WTC11 (cell line): ENCODE measurements at regions not wholly inside any gene's neighbourhood (a gene's known extent, or its start where the extent isn't known, plus 50 kb on each side); places are given as distances from the start of the nearest gene placed in this dataset.
A peak's percentile ranks its signal among the peaks of the same experiment; 100 is the strongest.

Experiments
- ATAC-seq: fragments of 200-7000 bp; cut with Tn5 transposase; 2 replicates; pipeline ENCODE4 v1.10.0; 2021; ENCODE audit warnings: mild to moderate bottlenecking, moderate library complexity
- CTCF ChIA-PET: fragments of 300-600 bp; sonication (Branson Sonifier 250); formaldehyde crosslinking; loops from one replicate; lab custom pipeline; 2021; ENCODE audit warnings: antibody characterized with exemption; lab: Charles Lee
- POLR2A ChIA-PET: fragments of 350-600 bp; sonication (Branson Sonifier 250); formaldehyde crosslinking; loops from one replicate; lab custom pipeline; 2021; ENCODE audit warnings: antibody characterized with exemption; lab: Charles Lee
- DNase-seq: peaks from one replicate; pipeline ENCODE4 v3.0.0; 2021; ENCODE audit warnings: low spot score
- H3K27ac Mint-ChIP-seq: 2 replicates; pipeline ENCODE4 v1.8.0; 2021; ENCODE audit warnings: mixed read lengths
- H3K27me3 Mint-ChIP-seq: 2 replicates; pipeline ENCODE4 v1.8.0; 2021; ENCODE audit warnings: low read depth, mild to moderate bottlenecking, moderate library complexity, mixed read lengths
- H3K36me3 Mint-ChIP-seq: 2 replicates; pipeline ENCODE4 v1.8.0; 2021; ENCODE audit warnings: mixed read lengths
- H3K4me1 Mint-ChIP-seq: 2 replicates; pipeline ENCODE4 v1.8.0; 2022; ENCODE audit warnings: mixed read lengths
- H3K4me3 Mint-ChIP-seq: 2 replicates; pipeline ENCODE4 v1.8.0; 2021; ENCODE audit warnings: mild to moderate bottlenecking, moderate library complexity, mixed read lengths
- H3K9me3 Mint-ChIP-seq: 2 replicates; pipeline ENCODE4 v1.8.0; 2021; ENCODE audit warnings: mixed read lengths
- FOXJ3 ChIP-seq: sonication (generic); formaldehyde crosslinking; IDR thresholded peaks from 2 replicates; pipeline ENCODE4 v1.9.0; 2021; ENCODE audit warnings: missing genetic modification reagents, mild to moderate bottlenecking, borderline replicate concordance
- FOXK1 ChIP-seq: sonication (generic); formaldehyde crosslinking; IDR thresholded peaks from 2 replicates; pipeline ENCODE4 v1.8.0; 2022; ENCODE audit warnings: mild to moderate bottlenecking, moderate library complexity, missing genetic modification reagents
- GRHL2 ChIP-seq: fragments of 250-450 bp; sonication (Bioruptor Pico); IDR thresholded peaks from 2 replicates; pipeline ENCODE4 v1.8.0; 2022; ENCODE audit warnings: mild to moderate bottlenecking, moderate library complexity; ENCODE audit not compliant: insufficient replicate concordance, severe bottlenecking
- MYBL2 ChIP-seq: sonication (generic); formaldehyde crosslinking; IDR thresholded peaks from 2 replicates; pipeline ENCODE4 v1.8.1; 2023; ENCODE audit warnings: mild to moderate bottlenecking, moderate library complexity, missing genetic modification reagents
- NR1H2 ChIP-seq: sonication (generic); formaldehyde crosslinking; IDR thresholded peaks from 2 replicates; pipeline ENCODE4 v1.9.0; 2021; ENCODE audit warnings: mild to moderate bottlenecking, moderate library complexity, missing genetic modification reagents
- SMAD3 ChIP-seq: sonication (generic); formaldehyde crosslinking; IDR thresholded peaks from 2 replicates; pipeline ENCODE4 v1.8.0; 2022; ENCODE audit warnings: missing genetic modification reagents, mild to moderate bottlenecking, borderline replicate concordance
- SMAD4 ChIP-seq: sonication (generic); formaldehyde crosslinking; IDR thresholded peaks from 2 replicates; pipeline ENCODE4 v1.8.0; 2022; ENCODE audit warnings: mild to moderate bottlenecking, missing genetic modification reagents
- TEAD1 ChIP-seq: sonication (generic); formaldehyde crosslinking; IDR thresholded peaks from 2 replicates; pipeline ENCODE4 v1.8.0; 2022; ENCODE audit warnings: mild to moderate bottlenecking, missing genetic modification reagents
- TEAD4 ChIP-seq: sonication (generic); formaldehyde crosslinking; IDR thresholded peaks from 2 replicates; pipeline ENCODE4 v1.8.0; 2022; ENCODE audit warnings: mild to moderate bottlenecking, missing genetic modification reagents
- TP53 ChIP-seq: sonication (generic); formaldehyde crosslinking; IDR thresholded peaks from 2 replicates; pipeline ENCODE4 v1.8.1; 2023; ENCODE audit warnings: mild to moderate bottlenecking, missing genetic modification reagents
- ZNF219 ChIP-seq: sonication (generic); formaldehyde crosslinking; IDR thresholded peaks from 2 replicates; pipeline ENCODE4 v1.8.0; 2023; ENCODE audit warnings: missing genetic modification reagents, mild to moderate bottlenecking, borderline replicate concordance
- ZNF263 ChIP-seq: sonication (generic); formaldehyde crosslinking; IDR thresholded peaks from 2 replicates; pipeline ENCODE4 v1.8.1; 2022; ENCODE audit warnings: low read depth, mild to moderate bottlenecking, moderate library complexity, missing genetic modification reagents
- ZNF671 ChIP-seq: fragments of 250-450 bp; sonication (Bioruptor Pico); IDR thresholded peaks from 2 replicates; pipeline ENCODE4 v1.8.0; 2021; ENCODE audit warnings: mild to moderate bottlenecking
- TF ChIP-seq, protein P1 (sequence below): sonication (generic); formaldehyde crosslinking; IDR thresholded peaks from 2 replicates; pipeline ENCODE4 v1.8.0; 2022; ENCODE audit warnings: mild to moderate bottlenecking, missing genetic modification reagents
- TF ChIP-seq, protein P2 (sequence below): sonication (generic); formaldehyde crosslinking; IDR thresholded peaks from 2 replicates; pipeline ENCODE4 v1.8.1; 2022; ENCODE audit warnings: missing genetic modification reagents, borderline replicate concordance
- TF ChIP-seq, protein P3 (sequence below): fragments of 250-450 bp; sonication (Bioruptor Pico); IDR thresholded peaks from 2 replicates; pipeline ENCODE4 v1.8.0; 2021; ENCODE audit warnings: mild to moderate bottlenecking
- TF ChIP-seq, protein P4 (sequence below): sonication (generic); formaldehyde crosslinking; IDR thresholded peaks from 2 replicates; pipeline ENCODE4 v1.8.0; 2023; ENCODE audit warnings: mild to moderate bottlenecking, missing genetic modification reagents
- TF ChIP-seq, protein P5 (sequence below): sonication (generic); formaldehyde crosslinking; IDR thresholded peaks from 2 replicates; pipeline ENCODE4 v1.8.1; 2023; ENCODE audit warnings: mild to moderate bottlenecking, missing genetic modification reagents
- TF ChIP-seq, protein P6 (sequence below): sonication (generic); formaldehyde crosslinking; IDR thresholded peaks from 2 replicates; pipeline ENCODE4 v1.8.1; 2023; ENCODE audit warnings: mild to moderate bottlenecking, missing genetic modification reagents, moderate library complexity

DNA sequence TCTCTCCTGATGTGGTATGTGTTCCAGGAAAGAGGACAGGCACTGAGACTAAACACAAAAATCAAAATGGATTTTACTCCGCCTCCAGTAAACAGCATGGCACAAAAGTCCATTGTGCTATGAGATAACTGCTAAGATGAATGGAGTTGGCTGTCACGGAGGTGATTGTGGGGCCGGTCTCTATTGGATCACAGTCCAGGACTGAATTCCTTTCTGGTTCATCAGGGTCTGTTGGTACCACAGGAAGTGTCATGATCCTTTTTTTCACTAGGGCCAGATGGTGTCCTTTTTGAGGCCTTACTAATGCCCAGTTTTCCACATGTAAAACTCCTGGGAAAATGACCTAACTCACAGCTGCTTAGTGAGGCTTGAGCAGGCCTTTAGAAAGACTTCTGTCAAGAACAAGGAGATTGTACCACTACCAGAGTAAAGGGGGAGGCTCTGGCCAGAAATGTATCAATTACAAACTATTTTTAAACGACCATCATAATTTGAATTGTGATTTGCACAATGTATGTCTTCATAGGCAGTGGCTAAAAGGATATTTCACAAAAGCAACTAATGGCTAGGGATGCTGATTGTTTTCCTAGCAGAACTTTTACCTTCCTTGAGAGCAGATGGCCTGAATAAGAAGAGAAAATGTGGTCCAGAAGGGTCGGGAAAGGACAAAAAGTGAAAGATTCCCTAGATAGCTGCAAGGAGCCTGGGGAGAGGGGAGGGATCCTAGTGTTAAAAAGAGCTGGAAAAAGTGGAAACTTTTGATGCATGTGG lies 192.2 kb upstream of the POU3F2 start:
- TF ChIP-seq TP53 (CRISPR knock-in tag) (no peak), ZNF671 (no peak), ZNF219 (no peak), GRHL2 (CRISPR knock-in tag) (no peak), FOXK1 (CRISPR knock-in tag) (no peak)
- TF ChIP-seq, protein P1, sequence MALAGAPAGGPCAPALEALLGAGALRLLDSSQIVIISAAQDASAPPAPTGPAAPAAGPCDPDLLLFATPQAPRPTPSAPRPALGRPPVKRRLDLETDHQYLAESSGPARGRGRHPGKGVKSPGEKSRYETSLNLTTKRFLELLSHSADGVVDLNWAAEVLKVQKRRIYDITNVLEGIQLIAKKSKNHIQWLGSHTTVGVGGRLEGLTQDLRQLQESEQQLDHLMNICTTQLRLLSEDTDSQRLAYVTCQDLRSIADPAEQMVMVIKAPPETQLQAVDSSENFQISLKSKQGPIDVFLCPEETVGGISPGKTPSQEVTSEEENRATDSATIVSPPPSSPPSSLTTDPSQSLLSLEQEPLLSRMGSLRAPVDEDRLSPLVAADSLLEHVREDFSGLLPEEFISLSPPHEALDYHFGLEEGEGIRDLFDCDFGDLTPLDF (CRISPR knock-in tag): no peak
- TF ChIP-seq, protein P2, sequence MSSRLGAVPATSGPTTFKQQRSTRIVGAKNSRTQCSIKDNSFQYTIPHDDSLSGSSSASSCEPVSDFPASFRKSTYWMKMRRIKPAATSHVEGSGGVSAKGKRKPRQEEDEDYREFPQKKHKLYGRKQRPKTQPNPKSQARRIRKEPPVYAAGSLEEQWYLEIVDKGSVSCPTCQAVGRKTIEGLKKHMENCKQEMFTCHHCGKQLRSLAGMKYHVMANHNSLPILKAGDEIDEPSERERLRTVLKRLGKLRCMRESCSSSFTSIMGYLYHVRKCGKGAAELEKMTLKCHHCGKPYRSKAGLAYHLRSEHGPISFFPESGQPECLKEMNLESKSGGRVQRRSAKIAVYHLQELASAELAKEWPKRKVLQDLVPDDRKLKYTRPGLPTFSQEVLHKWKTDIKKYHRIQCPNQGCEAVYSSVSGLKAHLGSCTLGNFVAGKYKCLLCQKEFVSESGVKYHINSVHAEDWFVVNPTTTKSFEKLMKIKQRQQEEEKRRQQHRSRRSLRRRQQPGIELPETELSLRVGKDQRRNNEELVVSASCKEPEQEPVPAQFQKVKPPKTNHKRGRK (CRISPR knock-in tag): no peak
- TF ChIP-seq, protein P3, sequence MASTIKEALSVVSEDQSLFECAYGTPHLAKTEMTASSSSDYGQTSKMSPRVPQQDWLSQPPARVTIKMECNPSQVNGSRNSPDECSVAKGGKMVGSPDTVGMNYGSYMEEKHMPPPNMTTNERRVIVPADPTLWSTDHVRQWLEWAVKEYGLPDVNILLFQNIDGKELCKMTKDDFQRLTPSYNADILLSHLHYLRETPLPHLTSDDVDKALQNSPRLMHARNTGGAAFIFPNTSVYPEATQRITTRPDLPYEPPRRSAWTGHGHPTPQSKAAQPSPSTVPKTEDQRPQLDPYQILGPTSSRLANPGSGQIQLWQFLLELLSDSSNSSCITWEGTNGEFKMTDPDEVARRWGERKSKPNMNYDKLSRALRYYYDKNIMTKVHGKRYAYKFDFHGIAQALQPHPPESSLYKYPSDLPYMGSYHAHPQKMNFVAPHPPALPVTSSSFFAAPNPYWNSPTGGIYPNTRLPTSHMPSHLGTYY (CRISPR knock-in tag): no peak
- TF ChIP-seq, protein P4, sequence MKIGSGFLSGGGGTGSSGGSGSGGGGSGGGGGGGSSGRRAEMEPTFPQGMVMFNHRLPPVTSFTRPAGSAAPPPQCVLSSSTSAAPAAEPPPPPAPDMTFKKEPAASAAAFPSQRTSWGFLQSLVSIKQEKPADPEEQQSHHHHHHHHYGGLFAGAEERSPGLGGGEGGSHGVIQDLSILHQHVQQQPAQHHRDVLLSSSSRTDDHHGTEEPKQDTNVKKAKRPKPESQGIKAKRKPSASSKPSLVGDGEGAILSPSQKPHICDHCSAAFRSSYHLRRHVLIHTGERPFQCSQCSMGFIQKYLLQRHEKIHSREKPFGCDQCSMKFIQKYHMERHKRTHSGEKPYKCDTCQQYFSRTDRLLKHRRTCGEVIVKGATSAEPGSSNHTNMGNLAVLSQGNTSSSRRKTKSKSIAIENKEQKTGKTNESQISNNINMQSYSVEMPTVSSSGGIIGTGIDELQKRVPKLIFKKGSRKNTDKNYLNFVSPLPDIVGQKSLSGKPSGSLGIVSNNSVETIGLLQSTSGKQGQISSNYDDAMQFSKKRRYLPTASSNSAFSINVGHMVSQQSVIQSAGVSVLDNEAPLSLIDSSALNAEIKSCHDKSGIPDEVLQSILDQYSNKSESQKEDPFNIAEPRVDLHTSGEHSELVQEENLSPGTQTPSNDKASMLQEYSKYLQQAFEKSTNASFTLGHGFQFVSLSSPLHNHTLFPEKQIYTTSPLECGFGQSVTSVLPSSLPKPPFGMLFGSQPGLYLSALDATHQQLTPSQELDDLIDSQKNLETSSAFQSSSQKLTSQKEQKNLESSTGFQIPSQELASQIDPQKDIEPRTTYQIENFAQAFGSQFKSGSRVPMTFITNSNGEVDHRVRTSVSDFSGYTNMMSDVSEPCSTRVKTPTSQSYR (CRISPR knock-in tag): no peak
- Mint-ChIP-seq H3K4me3 (no peak overlapping the region), H3K27ac (no peak overlapping the region), H3K9me3 (no peaks in the 10 kb centered on the region), H3K4me1 (peaks cover 79% of the 10 kb centered on the region), H3K36me3 (no peaks in the 10 kb centered on the region), H3K27me3 (no peaks in the 10 kb centered on the region; the same call in 1 of the 2 replicates)
- CTCF ChIA-PET: no interaction called here
- no peak for DNase-seq
- ATAC-seq: peak; percentile 29
- POLR2A ChIA-PET: no interaction called here

DNA sequence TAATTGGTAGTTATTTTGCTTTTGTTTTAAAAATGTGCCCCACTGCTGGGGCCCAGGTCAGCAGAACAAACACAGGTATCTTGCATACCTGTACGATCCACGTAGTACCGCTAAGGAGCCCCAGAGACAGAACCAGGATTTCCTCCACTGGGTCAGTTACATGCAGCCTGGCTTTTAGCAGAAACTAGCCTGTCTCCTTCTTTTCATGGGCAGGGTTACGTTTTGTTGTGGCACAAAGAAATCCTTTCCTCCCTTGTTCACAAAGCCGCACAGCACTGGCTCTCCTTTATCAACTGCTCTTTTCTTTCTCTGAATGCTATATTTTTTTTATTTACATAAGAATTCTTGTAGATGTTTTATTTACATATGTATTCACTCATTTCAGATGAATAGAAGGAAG lies 190.3 kb upstream of the POU3F2 start:
- 0 out of 2 replicates have a peak overlapping the region, but pooled peaks have one; percentile 24 for H3K27ac Mint-ChIP-seq
- peak; percentile 54 for ATAC-seq
- CTCF ChIA-PET: no interaction called here

DNA sequence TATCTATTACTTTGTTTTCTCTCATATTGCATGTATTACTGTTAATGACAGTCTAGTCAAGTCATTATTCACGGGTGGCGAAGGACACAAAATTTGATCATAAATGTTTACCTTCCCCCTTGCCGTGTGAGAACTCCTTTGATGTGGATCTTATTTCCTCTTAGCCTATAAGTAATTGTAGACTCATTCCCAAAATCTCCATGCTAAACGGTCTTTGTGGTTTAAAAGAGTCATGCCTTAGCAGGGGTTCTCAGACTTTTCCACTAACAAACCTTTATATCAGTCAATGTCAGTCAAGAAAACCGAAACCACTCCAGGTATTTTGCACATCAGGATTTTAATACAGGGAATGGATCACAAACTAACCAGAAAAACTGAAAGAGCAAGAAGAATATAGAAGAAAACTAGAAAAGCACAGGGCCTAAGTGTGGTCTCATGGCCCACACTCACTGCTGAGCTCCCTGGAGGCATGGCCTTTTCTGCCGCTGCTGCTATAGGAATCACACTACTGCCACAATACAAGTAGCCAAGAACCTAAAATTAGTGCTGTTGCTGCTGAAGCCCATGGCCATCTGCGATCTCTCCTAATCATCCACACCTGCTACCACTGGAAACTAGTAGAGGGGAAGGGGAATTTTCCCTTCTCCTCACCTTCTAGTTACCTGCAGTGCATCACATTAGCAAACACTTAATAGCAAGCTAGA lies 186.0 kb upstream of the POU3F2 start:
- ATAC-seq: peak; percentile 69
- H3K4me3 Mint-ChIP-seq: no peak overlapping the region
- no peaks in the 10 kb centered on the region for H3K27me3 Mint-ChIP-seq
- H3K27ac Mint-ChIP-seq: peak overlapping the region; percentile 78
- H3K36me3 Mint-ChIP-seq: no peaks in the 10 kb centered on the region
- H3K9me3 Mint-ChIP-seq: no peaks in the 10 kb centered on the region
- DNase-seq: no peak
- POLR2A ChIA-PET: interaction anchor here (0.6 kb wide), 1 partner anchor 208 kb away, joined by 4 read pairs; no protein-coding TSS in a partner anchor
- CTCF ChIA-PET: no interaction called here
- H3K4me1 Mint-ChIP-seq: peaks cover 42% of the 10 kb centered on the region
- TF ChIP-seq SMAD3 (no peak), TEAD4 (no peak), ZNF263 (CRISPR knock-in tag) (no peak), TEAD1 (CRISPR knock-in tag) (no peak), SMAD4 (CRISPR knock-in tag) (no peak), MYBL2 (CRISPR knock-in tag) (no peak)
- TF ChIP-seq, protein P5, sequence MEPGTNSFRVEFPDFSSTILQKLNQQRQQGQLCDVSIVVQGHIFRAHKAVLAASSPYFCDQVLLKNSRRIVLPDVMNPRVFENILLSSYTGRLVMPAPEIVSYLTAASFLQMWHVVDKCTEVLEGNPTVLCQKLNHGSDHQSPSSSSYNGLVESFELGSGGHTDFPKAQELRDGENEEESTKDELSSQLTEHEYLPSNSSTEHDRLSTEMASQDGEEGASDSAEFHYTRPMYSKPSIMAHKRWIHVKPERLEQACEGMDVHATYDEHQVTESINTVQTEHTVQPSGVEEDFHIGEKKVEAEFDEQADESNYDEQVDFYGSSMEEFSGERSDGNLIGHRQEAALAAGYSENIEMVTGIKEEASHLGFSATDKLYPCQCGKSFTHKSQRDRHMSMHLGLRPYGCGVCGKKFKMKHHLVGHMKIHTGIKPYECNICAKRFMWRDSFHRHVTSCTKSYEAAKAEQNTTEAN: no peak
- TF ChIP-seq, protein P2 (CRISPR knock-in tag): no peak
- TF ChIP-seq, protein P6, sequence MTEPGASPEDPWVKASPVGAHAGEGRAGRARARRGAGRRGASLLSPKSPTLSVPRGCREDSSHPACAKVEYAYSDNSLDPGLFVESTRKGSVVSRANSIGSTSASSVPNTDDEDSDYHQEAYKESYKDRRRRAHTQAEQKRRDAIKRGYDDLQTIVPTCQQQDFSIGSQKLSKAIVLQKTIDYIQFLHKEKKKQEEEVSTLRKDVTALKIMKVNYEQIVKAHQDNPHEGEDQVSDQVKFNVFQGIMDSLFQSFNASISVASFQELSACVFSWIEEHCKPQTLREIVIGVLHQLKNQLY: no peak

More for the DNA sequence above, 190.3 kb upstream of the POU3F2 start:
- POLR2A ChIA-PET: no interaction called here
- no peaks in the 10 kb centered on the region; the same call in 1 of the 2 replicates for H3K27me3 Mint-ChIP-seq
- no peak for DNase-seq
- no peak for TF ChIP-seq FOXJ3 (CRISPR knock-in tag)
- no peak for TF ChIP-seq NR1H2 (CRISPR knock-in tag)
- no peak overlapping the region for H3K4me3 Mint-ChIP-seq
- H3K9me3 Mint-ChIP-seq: no peaks in the 10 kb centered on the region
- peaks cover 77% of the 10 kb centered on the region for H3K4me1 Mint-ChIP-seq
- no peaks in the 10 kb centered on the region for H3K36me3 Mint-ChIP-seq
